SU-DHL-6 (cell line): ENCODE measurements at regions not wholly inside any gene's neighbourhood (a gene's known extent, or its start where the extent isn't known, plus 50 kb on each side); places are given as distances from the start of the nearest gene placed in this dataset.

Experiments
- H2AFZ ChIP-seq: fragments of 200-600 bp; sonication (generic); 2 replicates; pipeline ENCODE4 v1.6.1; 2014; ENCODE audit warnings: low read depth, mild to moderate bottlenecking, moderate library complexity, mixed read lengths, antibody characterized with exemption, low read length; ENCODE audit not compliant: severe bottlenecking
- H3F3A ChIP-seq: fragments of 200-600 bp; shearing (Covaris generic); 2 replicates; pipeline ENCODE4 v1.6.0; 2016; ENCODE audit warnings: antibody characterized with exemption, mild to moderate bottlenecking; ENCODE audit not compliant: insufficient read depth
- H3K27ac ChIP-seq: fragments of 200-600 bp; sonication (generic); 2 replicates; pipeline ENCODE4 v1.5.1; 2016; ENCODE audit warnings: low read depth, mild to moderate bottlenecking, low read length, moderate library complexity, mixed read lengths
- H3K27me3 ChIP-seq: fragments of 200-600 bp; sonication (generic), shearing (Covaris generic); 2 replicates; pipeline ENCODE4 v1.6.0; 2014; ENCODE audit warnings: mild to moderate bottlenecking, low read length
- H3K36me3 ChIP-seq: fragments of 200-600 bp; sonication (generic); 2 replicates; pipeline ENCODE4 v1.6.1; 2014; ENCODE audit warnings: mild to moderate bottlenecking, low read length, mixed read lengths
- H3K4me2 ChIP-seq: fragments of 300-600, 200-600 bp; shearing (Covaris generic), sonication (generic); 2 replicates; pipeline ENCODE4 v1.6.0; 2014; ENCODE audit warnings: low read length, low read depth, mild to moderate bottlenecking; ENCODE audit not compliant: poor library complexity, severe bottlenecking
- H3K4me3 ChIP-seq: fragments of 200-600 bp; sonication (generic); 2 replicates; pipeline ENCODE4 v1.5.1; 2014; ENCODE audit warnings: antibody characterized with exemption, low read length, mild to moderate bottlenecking, mixed read lengths; ENCODE audit not compliant: insufficient read depth, poor library complexity, severe bottlenecking
- H3K79me2 ChIP-seq: fragments of 200-600 bp; sonication (generic); 2 replicates; pipeline ENCODE4 v1.6.1; 2014; ENCODE audit warnings: mild to moderate bottlenecking, low read length, moderate library complexity; ENCODE audit not compliant: insufficient read depth
- H3K9ac ChIP-seq: fragments of 200-600 bp; sonication (generic); 2 replicates; pipeline ENCODE4 v1.7.0; 2014; ENCODE audit warnings: mild to moderate bottlenecking, low read length
- H3K9me2 ChIP-seq: fragments of 200-600 bp; sonication (generic); replicated peaks from 2 replicates; pipeline ENCODE4 v1.6.1; 2014; ENCODE audit warnings: low read length; ENCODE audit not compliant: insufficient read depth
- H3K9me3 ChIP-seq: fragments of 200-600 bp; sonication (generic); 2 replicates; pipeline ENCODE4 v1.6.1; 2014; ENCODE audit warnings: low read length, mixed read lengths; ENCODE audit not compliant: insufficient read depth
- H4K20me1 ChIP-seq: fragments of 200-600 bp; sonication (generic); 2 replicates; pipeline ENCODE4 v1.6.1; 2014; ENCODE audit warnings: low read depth, mild to moderate bottlenecking, antibody characterized with exemption, low read length, moderate library complexity, mixed read lengths
- CTCF ChIP-seq: fragments of 200-600 bp; sonication (generic); IDR thresholded peaks from one replicate; pipeline ENCODE4 v1.5.1; 2017; ENCODE audit warnings: antibody characterized with exemption, mild to moderate bottlenecking, low read length, moderate library complexity; ENCODE audit not compliant: insufficient read depth, poor library complexity, severe bottlenecking
- EZH2phosphoT487 ChIP-seq: fragments of 200-600 bp; sonication (generic), shearing (Covaris generic); conservative IDR thresholded peaks from 2 replicates; pipeline ENCODE4 v1.6.1; 2018; ENCODE audit warnings: mild to moderate bottlenecking, antibody characterized with exemption, low read length, moderate library complexity, mixed read lengths

- Histone ChIP-seq H3K9me3 (no peaks in the 10 kb centered on the region), H3F3A (no peaks in the 10 kb centered on the region), H4K20me1 (no peaks in the 10 kb centered on the region), H3K27ac (no peak overlapping the region), H3K9ac (no peak overlapping the region), H3K27me3 (no peaks in the 10 kb centered on the region), H2AFZ (no peak overlapping the region), H3K79me2 (no peaks in the 10 kb centered on the region), H3K9me2 (no peaks in the 10 kb centered on the region), H3K4me3 (no peak overlapping the region), H3K36me3 (no peaks in the 10 kb centered on the region), H3K4me2 (no peak overlapping the region)
- TF ChIP-seq CTCF (no peak), EZH2phosphoT487 (no peak)
Observed at GRCh38 chr3:139117136-139117675, 72.5 kb upstream of the PRR23C start.

GRCh38 chr3:139117883-139118760, 73.4 kb upstream of the PRR23C start:
- Histone ChIP-seq H3K4me3 (no peak overlapping the region), H3K9ac (no peak overlapping the region), H4K20me1 (no peaks in the 10 kb centered on the region), H3K9me3 (no peaks in the 10 kb centered on the region), H3K27ac (no peak overlapping the region), H3K36me3 (no peaks in the 10 kb centered on the region), H3F3A (no peaks in the 10 kb centered on the region), H3K9me2 (no peaks in the 10 kb centered on the region), H3K27me3 (no peaks in the 10 kb centered on the region), H3K79me2 (no peaks in the 10 kb centered on the region), H3K4me2 (no peak overlapping the region), H2AFZ (no peak overlapping the region)
- no peak for TF ChIP-seq EZH2phosphoT487
- no peak for TF ChIP-seq CTCF

- no peaks in the 10 kb centered on the region for H3K36me3 ChIP-seq
- H3F3A ChIP-seq: no peaks in the 10 kb centered on the region
- no peak overlapping the region for H3K9ac ChIP-seq
- no peaks in the 10 kb centered on the region for H3K27me3 ChIP-seq
- H3K9me2 ChIP-seq: no peaks in the 10 kb centered on the region
- H3K79me2 ChIP-seq: no peaks in the 10 kb centered on the region
- H3K27ac ChIP-seq: no peak overlapping the region
- H3K4me3 ChIP-seq: no peak overlapping the region
- no peak for TF ChIP-seq CTCF
- TF ChIP-seq EZH2phosphoT487: no peak
- H2AFZ ChIP-seq: no peak overlapping the region
- no peaks in the 10 kb centered on the region for H4K20me1 ChIP-seq
- no peaks in the 10 kb centered on the region for H3K9me3 ChIP-seq
- no peak overlapping the region for H3K4me2 ChIP-seq
Observed at GRCh38 chr3:139118835-139119234, 74.1 kb upstream of the PRR23C start.
